Fibroblast of pulmonary artery (primary cell): ENCODE measurements at regions not wholly inside any gene's neighbourhood (a gene's known extent, or its start where the extent isn't known, plus 50 kb on each side); places are given as distances from the start of the nearest gene placed in this dataset.
"Not testable (repeated sequence)": the region's sequence is repeated elsewhere in the genome, so short reads cannot be mapped to it uniquely, and the experiment has no call there.

Experiments used
- DNase-seq: peaks from one replicate; pipeline ENCODE4 v3.0.0-alpha.2; 2010; ENCODE audit warnings: low read depth
- H3K4me3 ChIP-seq: replicated peaks from 2 replicates; pipeline ENCODE4 v1.5.1; 2011; ENCODE audit warnings: low read depth, mild to moderate bottlenecking, control low read depth, low read length, moderate library complexity
- CTCF ChIP-seq: IDR thresholded peaks from 2 replicates; pipeline ENCODE4 v1.5.1; 2011; ENCODE audit warnings: mild to moderate bottlenecking, control low read depth, low read length, inconsistent platforms; ENCODE audit errors: missing control alignments

GRCh38 chrX:953879-954482, 258.5 kb downstream of the CRLF2 start:
- no peak for TF ChIP-seq CTCF
- no peak overlapping the region for H3K4me3 ChIP-seq
- no peak for DNase-seq

- no peak overlapping the region for H3K4me3 ChIP-seq
- TF ChIP-seq CTCF = no peak
- no peak for DNase-seq
Measured at GRCh38 chrX:952816-953215, 259.6 kb downstream of the CRLF2 start.

- not testable (repeated sequence) for H3K4me3 ChIP-seq, DNase-seq
Measured at GRCh38 chrX:947262-947661, 265.2 kb downstream of the CRLF2 start.

GRCh38 chrX:943035-943434, 269.4 kb downstream of the CRLF2 start:
- no peak overlapping the region for H3K4me3 ChIP-seq
- no peak for TF ChIP-seq CTCF
- no peak for DNase-seq

- TF ChIP-seq CTCF = no peak
- DNase-seq = no peak
- H3K4me3 ChIP-seq = no peak overlapping the region
Measured at GRCh38 chrX:940691-941090, 271.8 kb downstream of the CRLF2 start.

GRCh38 chrX:936979-937769, 275.3 kb downstream of the CRLF2 start:
- no peak for TF ChIP-seq CTCF
- H3K4me3 ChIP-seq = no peak overlapping the region
- DNase-seq = no peak

- no peak overlapping the region for H3K4me3 ChIP-seq
Measured at GRCh38 chrX:933611-934010, 278.8 kb downstream of the CRLF2 start.

More at GRCh38 chrX:933611-934010, 278.8 kb downstream of the CRLF2 start:
- no peak for DNase-seq
- no peak for TF ChIP-seq CTCF
